CD4-positive, alpha-beta T cell treated with Interleukin-10 for 1 hour (primary cell): ENCODE measurements at regions not wholly inside any gene's neighbourhood (a gene's known extent, or its start where the extent isn't known, plus 50 kb on each side); places are given as distances from the start of the nearest gene placed in this dataset.

Experiments used
- DNase-seq: peaks from one replicate; pipeline ENCODE4 v3.0.0-alpha.2; 2020

DNA sequence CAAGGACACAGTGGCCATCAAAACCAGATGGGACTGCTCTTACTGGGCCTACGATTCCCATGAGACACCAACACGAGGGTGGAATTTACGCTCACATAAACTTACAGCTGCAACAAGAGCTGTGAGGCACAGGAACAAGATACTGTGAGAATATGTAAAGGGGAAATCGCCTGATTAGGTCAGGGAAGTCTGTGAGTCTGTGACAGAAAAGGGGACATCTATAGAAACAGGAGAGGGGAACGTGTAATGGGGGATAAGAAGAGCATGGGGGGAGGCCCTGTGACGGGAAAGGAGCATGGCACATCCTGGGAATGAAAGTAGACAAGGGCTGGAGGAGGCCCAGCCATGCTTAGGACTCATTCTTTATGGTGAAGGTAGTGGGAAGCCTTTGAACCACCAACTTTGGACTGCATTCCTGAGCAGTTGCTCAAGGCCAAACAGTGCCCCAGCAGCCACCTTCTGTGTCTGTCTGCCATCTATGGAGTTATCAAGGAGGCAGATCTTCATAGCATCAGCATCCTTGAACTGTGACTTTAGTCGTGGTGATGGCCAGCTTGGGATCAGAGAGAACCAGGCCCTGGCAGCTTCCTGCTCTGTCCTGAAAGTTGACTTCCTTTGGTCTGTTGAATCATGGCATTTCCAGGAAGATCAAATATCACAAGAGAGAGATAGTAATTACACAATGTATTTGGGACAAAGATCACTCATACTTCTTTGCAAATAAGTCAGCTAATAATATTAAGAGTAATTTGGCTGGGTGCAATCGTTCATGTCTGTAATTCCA is 87.9 kb upstream of the FAM169A start:
- no peak for DNase-seq

DNA sequence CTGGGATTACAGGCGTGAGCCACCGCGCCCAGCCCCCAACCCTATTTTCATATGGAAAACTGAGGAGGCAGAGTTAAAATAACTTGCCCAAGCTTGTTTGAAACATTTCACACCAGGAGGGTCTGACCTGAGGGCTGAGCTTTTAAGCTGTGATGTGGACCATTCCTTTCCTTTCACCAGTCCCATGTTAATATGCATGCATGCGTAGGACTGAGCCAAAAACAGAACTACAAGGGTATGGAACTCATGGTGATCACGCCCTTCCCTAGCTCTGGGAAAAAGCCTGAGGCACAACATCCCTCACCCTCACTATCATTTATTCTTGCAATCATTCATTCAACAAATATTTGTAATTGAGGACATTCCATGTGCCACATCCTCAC is 87.4 kb upstream of the FAM169A start:
- no peak for DNase-seq

DNA sequence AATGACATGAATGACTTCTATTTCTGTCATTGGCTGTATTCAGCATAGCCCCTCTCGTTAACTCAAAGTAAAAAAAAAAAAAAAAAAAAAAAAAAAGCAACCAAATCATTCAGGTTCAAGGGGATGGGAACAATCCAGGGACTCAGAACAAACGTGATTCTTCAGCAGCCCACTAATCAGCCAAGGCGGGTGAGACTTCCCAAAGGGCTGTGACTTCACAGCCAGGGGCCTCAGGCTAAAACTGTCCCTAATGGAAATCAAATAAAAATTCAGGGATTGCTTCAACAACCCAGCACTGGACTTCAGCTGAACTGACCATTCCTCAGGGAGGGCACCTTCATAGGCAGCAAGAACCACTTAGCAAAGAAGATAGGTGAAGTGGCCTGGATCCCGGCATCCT is 86.2 kb upstream of the FAM169A start:
- no peak for DNase-seq

DNA sequence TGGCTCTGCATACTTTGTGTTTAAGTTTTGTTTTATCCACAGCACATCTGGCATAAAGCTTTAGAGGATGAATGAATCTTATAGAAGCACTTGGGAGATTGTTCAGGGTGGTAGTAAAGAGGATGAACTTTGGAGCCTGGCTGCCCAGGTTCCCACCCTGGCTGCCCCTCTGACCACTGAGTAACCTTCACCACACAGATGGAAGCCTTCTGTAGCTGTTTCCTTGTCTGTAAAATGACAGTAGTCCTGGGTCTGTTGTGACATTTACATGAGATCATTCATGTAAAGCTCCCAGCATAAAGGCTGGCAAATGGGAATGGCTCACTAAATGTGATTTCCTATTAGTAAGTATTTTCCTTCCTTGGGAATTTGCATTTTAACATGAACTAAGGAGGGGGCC is 85.7 kb upstream of the FAM169A start:
- DNase-seq: no peak

DNA sequence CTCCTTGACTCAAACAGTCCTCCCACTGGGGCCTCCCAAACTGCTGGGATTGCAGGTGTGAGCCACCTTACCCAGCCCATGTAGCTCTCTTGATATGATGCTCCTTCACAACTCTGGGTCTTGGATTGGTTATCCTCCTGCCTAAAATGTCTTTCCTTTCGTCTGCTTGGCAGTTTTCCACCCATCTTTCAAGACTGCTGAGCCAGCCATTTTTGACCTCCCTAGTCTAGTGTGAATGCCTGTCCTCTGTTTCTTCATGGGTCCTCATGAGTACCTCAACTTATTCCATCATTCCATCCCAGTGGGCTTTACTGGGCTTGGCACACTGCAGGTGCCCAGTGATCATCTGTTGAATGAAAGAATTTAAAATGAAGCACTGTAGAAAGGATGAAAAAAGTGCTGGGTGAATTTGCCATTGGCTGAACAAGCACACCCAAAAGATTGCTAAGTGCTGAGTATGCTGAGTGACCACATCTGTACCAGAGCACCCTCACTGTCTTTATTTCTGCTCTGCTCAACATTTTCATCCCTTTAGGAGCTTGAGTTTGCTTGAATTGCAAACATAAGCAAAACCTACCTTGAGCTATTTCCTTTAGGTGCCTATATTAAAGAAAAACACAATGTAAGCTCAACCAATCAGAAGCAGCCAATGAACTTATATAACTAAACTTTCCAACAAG is 84.8 kb upstream of the FAM169A start:
- DNase-seq: no peak

DNA sequence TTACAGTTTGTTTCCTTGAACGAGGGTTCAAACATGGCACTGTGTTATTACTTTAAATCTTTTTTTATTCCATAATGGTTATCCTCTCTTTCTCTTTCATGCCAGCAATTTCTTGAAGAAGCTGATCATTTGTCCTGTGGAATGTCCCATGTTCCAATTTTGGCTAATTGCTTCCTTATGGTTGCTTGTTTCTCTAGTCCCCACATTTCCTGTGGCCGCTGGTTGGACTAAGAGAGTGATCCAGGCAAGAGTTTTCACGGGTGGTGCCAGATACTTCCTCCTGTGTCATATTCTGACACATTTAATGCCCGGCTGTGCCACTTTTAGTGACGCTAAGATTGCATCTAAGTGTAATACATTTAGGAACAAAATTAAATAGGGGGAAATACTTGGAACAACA is 83.8 kb upstream of the FAM169A start:
- DNase-seq: no peak

DNA sequence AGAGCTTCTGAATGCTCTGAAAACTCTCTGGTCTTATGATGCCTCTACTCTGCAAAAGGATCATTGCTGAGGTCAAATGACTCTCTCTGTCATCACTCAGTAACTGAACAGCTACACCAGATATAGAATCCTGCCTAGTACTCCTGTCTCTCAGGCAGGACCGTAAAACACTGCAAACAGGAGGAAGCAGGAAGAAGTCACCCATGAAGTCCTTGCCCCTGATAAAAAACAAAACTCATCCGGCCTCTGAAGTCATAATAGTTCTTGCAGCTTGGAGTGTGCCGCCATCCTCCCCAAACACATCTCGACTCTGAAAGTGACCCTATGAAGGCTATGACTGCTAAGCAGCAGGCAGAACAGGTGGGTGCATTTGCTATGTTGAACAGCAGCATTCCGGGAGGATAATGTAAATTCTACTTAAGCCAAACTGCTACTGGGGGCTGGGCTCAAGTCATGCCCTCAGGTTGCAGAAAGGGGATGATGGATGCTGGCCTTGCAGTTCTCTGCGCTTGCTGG is 81.9 kb upstream of the FAM169A start:
- no peak for DNase-seq

DNA sequence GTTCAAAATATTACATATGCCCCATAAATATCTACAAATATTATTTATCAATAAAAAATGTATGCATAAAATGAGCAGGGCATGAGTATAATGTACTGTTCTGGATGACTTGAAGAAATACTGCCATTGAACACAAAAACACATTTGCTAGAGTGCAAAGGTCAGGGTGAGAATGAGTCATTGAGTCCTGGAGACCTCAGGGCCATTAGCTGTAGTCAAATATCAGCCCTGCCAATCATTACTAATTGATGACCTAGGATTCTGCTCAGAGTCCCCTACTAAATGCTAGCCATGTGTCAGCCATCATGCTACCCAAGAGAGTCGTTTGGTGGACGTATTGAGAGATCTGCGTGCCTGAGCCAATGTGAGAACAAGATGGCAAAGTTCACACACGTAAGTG is 80.3 kb upstream of the FAM169A start:
- DNase-seq: no peak

DNA sequence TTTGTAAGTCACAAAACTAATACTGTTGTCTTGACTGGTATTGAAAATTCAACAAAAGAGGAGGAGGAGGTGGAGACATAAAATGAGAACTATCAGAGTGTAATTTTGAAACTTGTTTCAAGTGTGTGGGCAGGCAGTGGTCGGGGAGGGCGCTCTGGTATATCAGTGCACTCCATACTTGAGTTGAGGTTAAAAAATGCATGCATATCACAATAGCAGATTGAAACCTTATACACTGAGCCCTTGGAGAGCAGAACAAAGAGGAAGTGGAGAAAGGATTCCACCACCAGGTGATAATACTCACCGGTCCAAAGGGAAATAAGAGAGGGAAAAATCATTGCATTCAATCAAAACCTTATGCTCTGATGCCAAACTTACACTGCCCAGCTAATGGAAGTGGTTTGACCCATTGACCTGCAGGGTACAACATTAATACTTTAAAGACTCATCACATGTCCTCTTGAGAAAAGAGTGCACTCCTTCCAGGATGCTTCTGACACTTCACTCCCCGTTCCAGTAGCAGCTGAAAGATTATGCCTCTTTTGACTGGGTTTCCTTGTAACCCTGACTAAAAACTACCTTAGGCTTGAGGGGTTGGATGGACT is 79.5 kb upstream of the FAM169A start:
- DNase-seq: no peak

DNA sequence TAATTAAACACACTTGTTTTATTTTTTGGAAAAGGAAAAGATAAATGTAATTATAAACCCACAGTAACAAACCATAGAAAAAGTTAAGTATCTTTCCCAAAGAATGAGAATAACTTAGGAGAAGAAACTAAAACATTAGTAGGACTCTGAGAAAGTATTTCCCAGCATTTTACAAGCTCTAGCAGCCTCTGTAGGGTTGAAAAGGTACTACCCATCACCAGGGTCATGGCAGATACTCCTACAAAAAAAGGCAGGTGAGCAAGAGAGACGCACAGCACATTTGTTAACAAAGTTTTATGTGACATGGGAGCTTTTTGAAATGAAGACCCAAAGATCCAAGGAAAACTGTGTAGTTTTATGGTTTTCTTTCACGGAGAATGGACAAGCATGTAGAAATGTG is 77.7 kb upstream of the FAM169A start:
- no peak for DNase-seq

DNA sequence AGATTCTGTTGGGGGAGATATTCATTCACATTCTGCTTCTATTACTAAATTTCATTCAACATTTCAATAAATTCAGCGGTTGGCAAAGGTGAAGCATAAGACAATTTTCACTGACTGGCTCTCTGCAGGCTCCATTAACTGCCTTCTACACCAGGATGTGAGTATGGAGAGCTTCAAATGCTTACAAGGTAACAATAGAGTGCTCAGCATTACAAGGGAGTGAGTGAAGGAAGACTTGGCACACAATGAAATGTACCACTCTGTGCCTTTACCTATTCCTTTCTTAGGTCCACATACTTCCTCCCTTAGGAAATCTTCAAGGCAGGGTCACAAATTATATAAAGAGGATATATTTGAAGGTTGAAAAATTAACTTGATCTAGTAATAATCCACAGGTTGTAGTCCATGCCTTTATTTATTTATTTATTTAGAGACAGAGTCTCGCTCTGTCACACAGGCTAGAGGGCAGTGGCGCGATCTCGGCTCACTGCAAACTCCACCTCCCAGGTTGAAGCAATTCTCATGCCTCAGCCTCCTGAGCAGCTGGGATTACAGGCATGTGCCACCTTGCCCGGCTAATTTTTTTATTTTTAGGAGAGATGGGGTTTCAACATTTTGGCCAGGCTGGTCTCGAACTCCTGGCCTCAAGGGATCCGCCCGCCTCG is 76.6 kb upstream of the FAM169A start:
- no peak for DNase-seq

DNA sequence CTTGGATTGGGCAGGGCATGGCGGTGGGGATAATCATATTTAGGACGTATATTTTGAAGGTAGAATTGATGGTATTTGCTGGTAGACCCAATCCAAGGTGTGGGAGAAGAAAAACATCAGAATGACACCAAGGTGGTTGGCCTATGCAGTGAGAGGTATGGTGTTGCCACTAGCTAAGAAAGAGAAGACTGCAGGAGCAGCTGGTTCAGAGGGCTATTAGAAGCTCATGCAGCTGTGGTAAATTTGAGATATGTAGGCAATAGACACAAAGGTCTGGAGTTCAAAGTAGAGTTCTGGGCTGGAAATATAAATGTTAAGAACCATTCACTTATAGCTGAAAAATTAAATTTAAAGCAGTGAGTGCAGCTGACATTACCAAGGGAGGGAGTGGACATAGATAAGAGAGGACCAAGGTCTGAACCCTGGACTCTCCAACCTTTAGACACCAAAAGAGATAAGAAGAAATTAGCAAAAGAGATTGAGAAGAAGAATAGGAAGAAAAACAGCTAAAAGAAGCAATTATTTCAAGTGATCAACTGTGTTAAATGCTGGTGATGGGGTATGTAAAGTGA is 74.7 kb upstream of the FAM169A start:
- DNase-seq: no peak

DNA sequence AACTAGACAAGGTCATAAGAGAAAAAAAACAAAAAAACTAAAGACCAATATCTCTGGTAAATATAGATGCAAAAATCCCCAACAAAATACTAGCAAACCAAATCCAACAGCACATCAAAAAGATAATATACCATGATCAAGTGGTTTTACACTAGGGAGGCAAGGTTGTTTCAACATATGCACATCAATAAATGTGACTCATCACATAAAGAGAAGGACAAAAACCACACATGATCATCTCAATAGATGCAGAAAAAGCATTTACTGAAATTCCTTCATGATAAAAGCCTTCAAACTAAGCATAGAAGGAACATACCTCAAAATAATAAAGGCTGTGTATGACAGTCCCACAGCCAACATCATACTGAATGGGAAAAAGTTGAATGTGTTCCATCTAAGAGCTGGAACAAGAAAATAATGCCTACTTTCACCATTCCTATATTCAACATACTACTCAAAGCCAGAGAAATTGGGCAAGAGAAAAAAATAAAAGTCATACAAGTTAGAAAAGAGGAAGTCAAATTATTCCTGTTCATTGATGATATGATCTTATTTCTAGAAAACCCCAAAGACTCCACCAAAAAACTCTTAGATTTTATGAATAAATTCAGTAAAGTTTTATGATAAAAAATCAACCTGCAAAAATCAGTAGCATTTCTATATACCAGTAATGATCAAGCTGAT is 72.2 kb upstream of the FAM169A start:
- no peak for DNase-seq

DNA sequence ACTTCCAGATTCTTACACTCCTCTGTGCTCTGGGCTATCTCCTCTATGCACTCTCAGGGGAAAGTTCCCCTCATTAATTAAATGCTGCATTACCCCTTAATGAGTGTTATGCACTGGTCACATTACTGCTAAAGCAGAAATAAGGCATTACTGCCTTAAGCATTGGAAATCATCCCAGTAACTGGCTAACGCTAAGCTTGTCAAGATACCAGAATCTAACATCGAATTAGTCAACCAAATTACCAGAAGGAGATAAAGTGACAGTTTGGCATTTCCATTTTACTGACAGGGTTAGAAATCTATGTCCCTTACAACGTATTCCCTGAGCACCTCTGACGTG is 69.5 kb upstream of the FAM169A start:
- no peak for DNase-seq

DNA sequence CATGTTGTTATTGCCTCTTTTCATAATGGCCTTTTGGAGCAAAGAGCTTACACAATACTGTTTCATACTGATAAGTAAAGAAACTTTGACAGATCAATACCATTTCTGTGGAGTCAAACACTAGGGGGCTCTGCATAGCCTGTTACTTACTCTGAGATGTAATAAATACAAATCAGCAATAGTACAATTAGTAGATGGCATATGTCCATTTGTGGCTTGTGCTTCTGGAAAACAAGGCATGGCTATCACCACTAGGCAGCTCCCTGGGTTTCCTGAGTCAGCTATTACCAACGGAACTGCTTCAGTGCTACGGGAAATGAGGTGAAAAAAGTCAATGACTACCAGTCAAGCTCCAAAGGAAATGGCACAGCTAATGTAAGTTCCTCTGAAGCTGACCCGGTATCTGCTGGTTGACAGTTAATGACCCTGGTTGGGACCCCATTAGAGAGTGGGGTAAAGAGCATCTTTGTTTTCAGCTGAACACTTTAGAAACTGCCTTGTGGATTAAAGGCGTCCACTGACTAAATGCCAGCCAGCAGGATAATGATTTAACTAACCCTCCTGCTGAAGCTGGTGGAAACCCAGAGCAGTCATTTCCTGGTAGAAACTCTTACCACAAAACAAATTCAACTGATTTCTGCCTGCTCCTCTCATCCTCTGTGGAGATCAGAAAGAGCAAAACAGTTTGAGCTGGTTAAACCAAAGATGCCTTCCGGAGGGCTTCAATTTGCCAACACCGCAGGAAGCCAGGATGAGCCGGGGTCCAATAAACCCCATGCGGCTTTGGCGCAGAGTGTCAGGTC is 69.0 kb upstream of the FAM169A start:
- DNase-seq: peak; percentile 45

DNA sequence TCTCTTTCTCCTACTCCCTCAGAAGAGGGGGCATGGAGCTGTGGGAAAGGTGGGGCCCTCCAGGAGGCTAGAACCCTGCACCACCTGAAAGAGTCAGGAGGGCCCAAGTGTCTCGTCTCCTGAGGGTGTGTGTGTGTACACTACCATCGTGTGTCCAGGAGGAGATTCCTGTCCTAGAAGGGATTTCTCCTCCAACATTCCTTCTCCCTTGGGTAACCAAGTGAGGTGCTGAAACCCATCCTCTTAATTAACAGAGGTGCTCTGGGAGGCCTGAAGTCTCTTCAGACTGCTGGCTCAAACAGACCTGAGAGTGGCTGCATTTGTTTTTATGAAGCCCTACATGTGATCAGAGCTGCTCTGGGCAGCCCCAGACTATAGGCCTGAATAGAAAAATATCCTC is 61.1 kb upstream of the FAM169A start:
- DNase-seq: no peak

DNA sequence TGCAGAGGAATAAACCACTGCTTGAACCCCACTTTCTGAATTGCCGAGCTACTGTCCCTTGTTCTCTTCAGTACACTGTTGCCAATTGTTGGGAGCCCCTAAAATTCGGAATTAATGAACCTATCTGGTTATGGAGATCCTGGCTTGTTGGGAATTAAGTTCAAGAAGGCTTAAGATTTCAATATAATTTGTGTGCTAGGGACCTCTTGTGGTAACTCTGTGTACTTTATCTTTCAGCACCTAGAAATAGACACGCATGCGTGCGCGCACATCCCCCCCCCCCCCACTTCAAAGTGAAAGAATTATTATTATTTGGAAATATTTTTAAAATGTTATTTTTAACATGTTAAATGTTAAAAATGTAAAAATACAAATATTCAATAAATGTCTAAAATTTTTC is 53.3 kb upstream of the FAM169A start:
- DNase-seq: peak; percentile 49

DNA sequence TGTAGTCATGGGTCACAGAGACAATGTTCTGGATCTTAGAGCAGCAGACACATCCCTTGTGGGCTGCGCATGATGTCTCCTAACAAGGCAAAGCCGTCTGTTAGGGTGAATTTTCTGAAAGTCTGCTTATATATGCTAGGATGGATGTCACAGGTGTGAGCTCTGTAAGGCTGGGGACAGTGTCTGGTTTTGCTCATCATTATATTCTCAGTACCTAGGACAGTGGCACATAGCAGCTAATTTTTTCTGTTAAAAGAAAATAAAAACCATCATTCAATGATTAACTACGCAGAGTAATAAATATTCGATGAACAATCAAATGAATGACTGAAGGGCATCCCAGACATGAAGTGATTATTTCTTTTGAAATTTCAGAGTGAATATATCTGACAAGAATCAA is 52.9 kb upstream of the FAM169A start:
- DNase-seq: no peak

DNA sequence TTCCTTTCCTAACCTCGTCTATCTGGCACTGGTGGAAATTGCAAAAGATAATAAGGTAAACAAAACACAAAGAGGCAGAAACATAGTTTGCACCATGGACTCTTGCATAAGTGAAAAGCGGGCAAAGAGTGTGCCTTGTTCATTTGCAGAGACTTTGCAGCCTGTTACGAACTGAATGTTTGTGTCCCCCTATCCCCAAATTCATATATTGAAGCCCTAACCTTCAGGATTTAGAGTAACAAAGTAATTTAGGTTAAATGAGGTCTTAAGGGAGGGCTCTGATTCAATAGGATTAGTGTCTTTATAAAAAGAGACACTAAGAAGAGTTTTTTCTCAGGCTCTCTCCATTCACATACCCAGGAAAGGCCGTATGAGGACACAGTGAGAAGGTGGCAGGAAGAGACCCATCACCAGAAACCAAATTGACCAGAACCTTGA is 52.1 kb upstream of the FAM169A start:
- DNase-seq: no peak

DNA sequence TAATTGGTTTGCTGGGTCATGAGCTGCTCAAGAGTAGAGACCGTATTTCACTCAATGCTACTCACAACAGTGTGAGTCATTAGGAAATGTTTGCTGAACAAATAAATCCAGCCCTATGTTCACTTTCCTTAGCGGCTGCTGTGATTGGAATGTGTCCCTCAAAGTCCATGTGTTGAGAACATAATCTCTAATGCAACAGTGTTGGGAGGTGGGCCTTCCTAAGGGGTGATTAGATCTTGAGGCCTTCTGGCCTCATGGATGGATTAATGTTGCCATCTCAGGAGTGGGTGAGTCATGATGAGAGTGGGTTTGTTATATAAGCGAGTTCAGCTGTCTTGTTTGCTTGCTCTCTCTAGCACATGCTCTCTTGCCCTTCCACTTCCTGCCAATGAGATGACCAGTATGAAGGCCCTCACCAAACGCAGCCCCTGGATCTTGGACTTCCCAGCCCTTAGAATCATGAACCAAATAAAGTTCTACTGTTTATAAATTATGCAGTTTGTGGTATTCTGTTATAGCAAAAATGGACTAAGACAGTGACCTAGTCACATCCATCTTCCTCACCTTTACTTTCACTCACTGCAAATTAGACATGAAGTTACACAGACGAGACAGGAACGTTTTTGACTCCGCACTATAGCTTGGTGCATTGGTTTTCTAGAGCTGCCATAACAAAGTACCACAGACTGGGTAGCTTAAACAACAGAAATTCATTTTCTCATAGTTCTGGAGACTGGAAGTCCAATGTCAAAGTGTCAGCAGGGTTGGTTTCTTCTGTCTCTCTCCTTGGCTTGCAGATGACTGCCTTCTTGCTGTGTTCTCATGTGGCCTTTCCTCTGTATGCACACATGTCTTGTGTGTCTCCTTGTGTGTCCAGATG is 50.9 kb upstream of the FAM169A start:
- DNase-seq: no peak
